GM10266 (cell line): ENCODE measurements at regions not wholly inside any gene's neighbourhood (a gene's known extent, or its start where the extent isn't known, plus 50 kb on each side); places are given as distances from the start of the nearest gene placed in this dataset.

Source experiments
- DNase-seq: peaks from one replicate; pipeline ENCODE4 v3.0.0; 2012; ENCODE audit errors: extremely low spot score
- TF ChIP-seq, protein P1 (sequence below): IDR thresholded peaks from 2 replicates; pipeline ENCODE4 v1.5.1; 2012; ENCODE audit warnings: mild to moderate bottlenecking, low read depth; ENCODE audit not compliant: control insufficient read depth, insufficient read depth; ENCODE audit errors: missing control alignments

DNA sequence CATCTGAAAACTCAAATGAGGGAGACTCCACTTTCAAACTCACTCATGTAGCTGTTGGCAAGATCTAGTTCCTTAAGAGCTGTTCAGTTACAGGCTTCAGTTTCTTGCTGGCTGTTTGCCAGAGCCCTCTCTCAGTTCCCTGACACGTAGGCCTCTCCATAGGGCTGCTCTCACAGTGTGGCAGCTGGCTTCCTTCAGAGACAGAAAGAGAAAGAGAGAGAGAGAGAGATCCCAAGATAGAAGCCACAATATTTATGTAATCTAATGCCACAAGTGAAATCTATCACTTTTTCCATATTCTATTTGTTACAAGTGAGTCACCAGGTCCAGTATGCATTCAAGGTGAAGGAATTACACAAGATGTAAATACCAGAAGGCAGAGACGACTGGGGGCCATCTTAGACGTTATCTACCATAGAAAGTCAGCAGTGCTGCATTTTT, 168.8 kb downstream of the RCN1 start:
- peak; percentile 25 for DNase-seq
- TF ChIP-seq, protein P1, sequence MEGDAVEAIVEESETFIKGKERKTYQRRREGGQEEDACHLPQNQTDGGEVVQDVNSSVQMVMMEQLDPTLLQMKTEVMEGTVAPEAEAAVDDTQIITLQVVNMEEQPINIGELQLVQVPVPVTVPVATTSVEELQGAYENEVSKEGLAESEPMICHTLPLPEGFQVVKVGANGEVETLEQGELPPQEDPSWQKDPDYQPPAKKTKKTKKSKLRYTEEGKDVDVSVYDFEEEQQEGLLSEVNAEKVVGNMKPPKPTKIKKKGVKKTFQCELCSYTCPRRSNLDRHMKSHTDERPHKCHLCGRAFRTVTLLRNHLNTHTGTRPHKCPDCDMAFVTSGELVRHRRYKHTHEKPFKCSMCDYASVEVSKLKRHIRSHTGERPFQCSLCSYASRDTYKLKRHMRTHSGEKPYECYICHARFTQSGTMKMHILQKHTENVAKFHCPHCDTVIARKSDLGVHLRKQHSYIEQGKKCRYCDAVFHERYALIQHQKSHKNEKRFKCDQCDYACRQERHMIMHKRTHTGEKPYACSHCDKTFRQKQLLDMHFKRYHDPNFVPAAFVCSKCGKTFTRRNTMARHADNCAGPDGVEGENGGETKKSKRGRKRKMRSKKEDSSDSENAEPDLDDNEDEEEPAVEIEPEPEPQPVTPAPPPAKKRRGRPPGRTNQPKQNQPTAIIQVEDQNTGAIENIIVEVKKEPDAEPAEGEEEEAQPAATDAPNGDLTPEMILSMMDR = no peak

DNA sequence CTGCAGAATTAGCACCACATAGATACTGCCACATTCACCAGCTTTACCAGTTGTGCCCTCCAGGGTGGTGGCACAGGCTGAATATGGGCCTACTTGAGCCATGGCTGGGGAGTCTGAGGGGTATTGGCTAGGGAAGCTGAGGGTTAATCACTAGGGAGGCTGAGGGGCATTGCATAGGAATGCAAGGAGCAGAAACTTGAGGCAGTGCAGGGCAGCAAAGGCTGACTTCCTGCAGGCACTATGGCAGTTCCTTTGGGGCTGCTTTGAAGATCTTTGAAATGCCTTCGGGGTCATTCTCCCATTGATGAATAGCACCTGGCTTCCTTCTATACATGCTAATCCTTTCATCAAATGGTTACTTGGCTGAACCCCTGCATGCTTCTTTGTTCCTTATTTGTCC, 171.5 kb downstream of the RCN1 start:
- no peak for DNase-seq
- TF ChIP-seq, protein P1 = no peak

DNA sequence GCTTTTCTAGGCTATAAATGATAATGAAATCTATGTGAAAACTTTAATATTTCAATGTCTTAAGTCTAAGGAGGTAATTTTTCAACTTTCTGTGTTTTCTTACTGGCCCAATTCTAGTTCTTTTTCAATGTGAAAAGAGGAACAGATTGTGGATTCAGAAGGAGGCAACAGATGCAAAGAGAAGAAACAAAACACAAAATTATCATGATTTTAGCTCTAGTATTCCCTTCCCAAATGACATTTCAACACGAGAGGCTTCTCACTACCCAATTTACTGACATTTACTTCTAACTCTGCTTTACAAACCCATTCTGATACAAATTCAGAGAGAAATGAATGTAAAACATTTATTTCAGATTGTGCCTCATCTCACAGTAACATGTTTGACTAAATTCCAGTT, 169.4 kb downstream of the WT1 start:
- TF ChIP-seq, protein P1 = no peak
- no peak for DNase-seq

DNA sequence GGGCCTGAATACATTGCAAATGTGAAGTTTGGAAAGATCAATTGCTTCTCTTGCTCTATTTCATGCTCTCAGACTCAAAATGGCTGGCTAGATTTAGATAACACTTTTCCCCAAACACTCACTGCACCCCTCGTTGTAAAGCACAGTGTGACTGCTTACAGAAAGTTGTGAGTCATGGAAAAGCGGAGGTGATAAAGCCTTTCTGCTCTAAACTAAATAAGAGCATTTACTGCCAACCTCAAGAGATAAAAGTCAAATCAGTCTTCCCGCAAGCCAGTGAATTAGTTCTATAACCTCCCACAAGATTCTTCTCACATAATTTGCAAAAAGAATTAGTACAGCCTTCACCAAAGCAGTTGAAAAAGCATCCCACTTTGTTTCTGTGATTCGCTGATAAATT, 168.7 kb downstream of the WT1 start:
- TF ChIP-seq, protein P1 = no peak
- no peak for DNase-seq

DNA sequence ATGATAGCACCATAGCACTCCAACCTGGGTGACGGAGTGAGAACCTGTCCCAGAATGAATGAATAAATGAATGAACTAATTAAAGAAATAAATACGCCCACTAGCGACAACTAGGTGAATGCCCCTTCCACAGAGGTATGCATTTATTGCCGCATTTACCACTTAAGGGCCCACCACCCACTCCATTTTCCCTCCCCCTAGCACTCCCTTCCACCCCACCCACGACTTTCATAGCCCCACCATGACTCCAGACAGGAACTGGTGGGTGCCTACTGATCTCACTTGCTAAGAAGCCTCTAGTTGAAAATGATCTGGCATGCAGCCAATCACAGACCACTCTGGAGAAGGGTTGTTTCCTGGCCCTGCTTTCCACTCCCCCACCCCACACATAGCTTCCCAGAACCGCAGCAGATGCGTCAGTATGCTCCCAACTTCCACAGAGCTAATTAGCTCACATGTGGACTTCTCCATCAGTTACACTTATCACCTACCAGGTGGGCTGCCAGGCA, 167.6 kb downstream of the WT1 start:
- TF ChIP-seq, protein P1 = no peak
- no peak for DNase-seq

DNA sequence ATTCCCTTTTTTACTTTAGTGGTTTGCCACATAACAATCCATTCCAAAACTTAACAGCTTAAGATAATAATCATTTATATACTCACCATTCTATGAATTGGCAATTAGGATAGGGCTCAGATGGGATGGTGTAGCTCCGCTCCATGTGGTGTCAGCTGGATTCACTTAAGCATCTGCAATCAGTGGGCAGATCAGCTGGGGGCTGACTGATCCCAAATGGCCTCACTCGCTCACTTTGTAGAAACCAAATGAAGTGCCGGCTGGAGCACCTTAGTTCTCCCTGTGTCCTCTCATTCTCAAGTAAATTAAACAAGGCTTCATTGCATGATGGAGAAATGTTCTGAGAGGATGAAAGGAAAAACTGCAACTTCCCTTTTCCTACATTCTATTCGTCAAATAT, 161.4 kb downstream of the WT1 start:
- TF ChIP-seq, protein P1 = no peak
- no peak for DNase-seq

DNA sequence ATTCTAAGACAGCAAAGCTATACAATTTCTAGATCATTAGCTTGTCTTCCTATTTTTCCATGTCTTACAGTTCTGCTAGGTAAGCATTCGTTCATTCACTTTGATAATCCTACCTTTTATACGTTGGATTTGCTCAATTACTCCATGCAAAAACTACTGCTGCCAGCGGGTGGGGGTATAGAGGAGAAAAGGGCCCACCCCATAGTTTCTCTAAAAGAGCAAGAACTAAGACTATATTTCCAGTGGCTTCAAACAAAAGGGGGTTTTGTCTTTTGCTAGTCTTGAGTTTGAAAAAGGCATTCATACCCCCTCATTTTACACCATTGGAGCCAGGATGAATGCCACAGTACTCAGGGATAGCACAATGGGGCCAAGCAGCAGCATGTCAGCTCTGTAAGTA, 155.7 kb downstream of the WT1 start:
- DNase-seq = no peak
- TF ChIP-seq, protein P1 = no peak
